HCT116 (cell line): ENCODE measurements at regions not wholly inside any gene's neighbourhood (a gene's known extent, or its start where the extent isn't known, plus 50 kb on each side); places are given as distances from the start of the nearest gene placed in this dataset.
A peak's percentile ranks its signal among the peaks of the same experiment; 100 is the strongest.

Experiments
- ATAC-seq: fragments of 200-7000 bp; cut with Tn5 transposase; 2 replicates; pipeline ENCODE4 v1.9.1; 2020; ENCODE audit warnings: mild to moderate bottlenecking, moderate library complexity
- BruUV-seq: library from RNA; stranded (reverse); fragments of 400-500 nt; replicated peaks from 2 replicates; lab custom pipeline; 2021; lab: Mats Ljungman, UMichigan
- CTCF ChIA-PET: fragments of 300-600 bp; sonication (Branson Sonifier 250); formaldehyde crosslinking; loops from one replicate; lab custom pipeline; 2021; ENCODE audit warnings: antibody characterized with exemption; lab: Charles Lee
- POLR2A ChIA-PET: fragments of 300-600, 350-600 bp; sonication (Branson Sonifier 250); formaldehyde crosslinking; loops from one replicate; lab custom pipeline; 2021; ENCODE audit warnings: antibody characterized with exemption; lab: Charles Lee
- RAD21 ChIA-PET, 2 experiments: fragments of 300-600 bp; sonication (Branson Sonifier 250); formaldehyde crosslinking; loops; one replicate each; lab custom pipeline; 2023; ENCODE audit warnings: low total read pairs in 2 of 2; ENCODE audit not compliant: uncharacterized antibody in 2 of 2, unreplicated experiment in 2 of 2, low non-redundant PET in 1 of 2; lab: Charles Lee
- DNase-seq: peaks from one replicate; pipeline ENCODE4 v3.0.0-alpha.2; 2010; ENCODE audit warnings: low read depth, low spot score
- H2AFZ ChIP-seq: fragments of 200-600 bp; shearing (Covaris generic), sonication (generic); 2 replicates; pipeline ENCODE4 v1.6.1; 2017; ENCODE audit warnings: low read depth, mixed run types, mixed read lengths, antibody characterized with exemption, low read length; ENCODE audit not compliant: poor library complexity, severe bottlenecking
- H3K27ac ChIP-seq: 2 replicates; pipeline ENCODE4 v1.5.1; 2012; ENCODE audit warnings: low read depth, low read length
- H3K27me3 ChIP-seq: fragments of 200-600 bp; sonication (generic); 2 replicates; pipeline ENCODE4 v1.6.1; 2016; ENCODE audit warnings: mixed run types, low read length, mixed read lengths; ENCODE audit not compliant: insufficient read depth
- H3K36me3 ChIP-seq, 2 experiments: fragments of 200-500 bp in 1 of 2; fragments of 200-600 bp in 1 of 2; sonication (Bioruptor generic) in 1 of 2; sonication (generic) in 1 of 2; 2 replicates each; pipeline versions ENCODE4 v1.5.1 to v1.6.1; 2014 to 2016; ENCODE audit warnings: low read length in 2 of 2, inconsistent platforms in 1 of 2, mixed read lengths in 1 of 2, mixed run types in 1 of 2; ENCODE audit not compliant: insufficient read depth in 2 of 2, control insufficient read depth in 1 of 2
- H3K4me1 ChIP-seq, 2 experiments: fragments of 200-600 bp in 1 of 2; sonication (generic) in 1 of 2; 2 replicates each; pipeline versions ENCODE4 v1.5.1 to v1.6.1; 2012 to 2017; ENCODE audit warnings: low read length in 2 of 2, inconsistent platforms in 1 of 2, mild to moderate bottlenecking in 1 of 2, mixed read lengths in 1 of 2, mixed run types in 1 of 2, moderate library complexity in 1 of 2; ENCODE audit not compliant: insufficient read depth in 2 of 2, control insufficient read depth in 1 of 2
- H3K4me2 ChIP-seq: fragments of 200-600 bp; sonication (generic); 2 replicates; pipeline ENCODE4 v1.6.1; 2017; ENCODE audit warnings: mixed run types, low read length, mixed read lengths
- H3K4me3 ChIP-seq, 2 experiments: fragments of 200-600 bp in 1 of 2; sonication (generic) in 1 of 2; replicated peaks in 1 of 2; 2 replicates each; pipeline ENCODE4 v1.5.1; 2011 to 2016; ENCODE audit warnings: low read length in 2 of 2, control low read depth in 1 of 2, low read depth in 1 of 2, mild to moderate bottlenecking in 1 of 2, mixed read lengths in 1 of 2, mixed run types in 1 of 2
- H3K79me2 ChIP-seq: fragments of 200-600 bp; sonication (generic); 2 replicates; pipeline ENCODE4 v1.6.1; 2017; ENCODE audit warnings: mild to moderate bottlenecking, mixed run types, low read length, moderate library complexity, mixed read lengths; ENCODE audit not compliant: insufficient read depth
- H3K9ac ChIP-seq: fragments of 200-600 bp; sonication (generic); 2 replicates; pipeline ENCODE4 v1.6.1; 2016; ENCODE audit warnings: low read length, mixed read lengths
- H3K9me2 ChIP-seq: fragments of 200-600 bp; sonication (generic), shearing (Covaris generic); 2 replicates; pipeline ENCODE4 v1.6.1; 2017; ENCODE audit warnings: mixed run types, mild to moderate bottlenecking, moderate library complexity; ENCODE audit not compliant: insufficient read depth
- H3K9me3 ChIP-seq, 2 experiments: fragments of 200-500 bp in 1 of 2; fragments of 200-600 bp in 1 of 2; sonication (Bioruptor generic) in 1 of 2; sonication (generic) in 1 of 2; 2 replicates each; pipeline ENCODE4 v1.6.1; 2014 to 2017; ENCODE audit warnings: low read length in 2 of 2, mixed read lengths in 2 of 2, inconsistent platforms in 1 of 2, low read depth in 1 of 2, mild to moderate bottlenecking in 1 of 2, mixed run types in 1 of 2, moderate library complexity in 1 of 2; ENCODE audit not compliant: control insufficient read depth in 1 of 2, insufficient read depth in 1 of 2
- H4K20me1 ChIP-seq: fragments of 200-600 bp; sonication (generic), shearing (Covaris generic); 2 replicates; pipeline ENCODE4 v1.6.1; 2017; ENCODE audit warnings: mixed run types, mild to moderate bottlenecking, moderate library complexity; ENCODE audit not compliant: insufficient read depth
- CEBPB ChIP-seq: IDR thresholded peaks from 2 replicates; pipeline ENCODE4 v1.6.1; 2012; ENCODE audit warnings: low read depth
- ELF1 ChIP-seq: IDR thresholded peaks from 2 replicates; pipeline ENCODE4 v1.6.1; 2012; ENCODE audit warnings: low read depth, borderline replicate concordance
- EZH2 ChIP-seq: fragments of 200-600 bp; sonication (generic); IDR thresholded peaks from 2 replicates; pipeline ENCODE4 v1.6.1; 2017; ENCODE audit warnings: antibody characterized with exemption, mixed run types
- FOSL1 ChIP-seq: IDR thresholded peaks from 2 replicates; pipeline ENCODE4 v1.6.1; 2012; ENCODE audit warnings: low read depth
- POLR2A ChIP-seq: IDR thresholded peaks from 2 replicates; pipeline ENCODE4 v1.7.0; 2011; ENCODE audit warnings: borderline replicate concordance; ENCODE audit not compliant: insufficient read depth, insufficient read length; ENCODE audit errors: extremely low read depth
- RAD21 ChIP-seq: IDR thresholded peaks from 2 replicates; pipeline ENCODE4 v1.6.1; 2012; ENCODE audit warnings: low read depth, mild to moderate bottlenecking
- SIN3A ChIP-seq: IDR thresholded peaks from 2 replicates; pipeline ENCODE4 v1.6.1; 2012; ENCODE audit warnings: low read depth
- TCF7L2 ChIP-seq: IDR thresholded peaks from 2 replicates; pipeline ENCODE4 v1.7.0; 2011; ENCODE audit warnings: borderline replicate concordance, inconsistent platforms; ENCODE audit not compliant: insufficient read depth, insufficient read length; ENCODE audit errors: extremely low read depth
- YY1 ChIP-seq: IDR thresholded peaks from 2 replicates; pipeline ENCODE4 v1.6.1; 2011; ENCODE audit warnings: low read length, low read depth, moderate library complexity, mild to moderate bottlenecking; ENCODE audit not compliant: insufficient replicate concordance; ENCODE audit errors: extremely low read depth
- ZFX ChIP-seq: fragments of 450-650 bp; IDR thresholded peaks from 2 replicates; pipeline ENCODE4 v1.6.1; 2017
- intact Hi-C: fragments of 100-400 bp; cut with micrococcal nuclease; formaldehyde crosslinking; loops from 2 replicates; pipeline ENCODE4 v1.10.0; 2022
- TF ChIP-seq, protein P1 (sequence below): IDR thresholded peaks from 2 replicates; pipeline ENCODE4 v1.6.1; 2012; ENCODE audit warnings: low read depth
- TF ChIP-seq, protein P2 (sequence below): IDR thresholded peaks from 2 replicates; pipeline ENCODE4 v1.6.1; 2012
- TF ChIP-seq, protein P3 (sequence below), 3 experiments: fragments of 200-600 bp in 1 of 3; sonication (generic) in 1 of 3; IDR thresholded peaks in 2 of 3; conservative IDR thresholded peaks in 1 of 3; 2 replicates each; pipeline ENCODE4 v1.5.1; 2012 to 2017; ENCODE audit warnings: low read depth in 2 of 3, low read length in 2 of 3, antibody characterized with exemption in 1 of 3, borderline replicate concordance in 1 of 3, control low read depth in 1 of 3, mild to moderate bottlenecking in 1 of 3, mixed read lengths in 1 of 3, mixed run types in 1 of 3, moderate library complexity in 1 of 3; ENCODE audit not compliant: insufficient read depth in 1 of 3
- TF ChIP-seq, protein P4 (sequence below): IDR thresholded peaks from 2 replicates; pipeline ENCODE4 v1.6.1; 2012

DNA sequence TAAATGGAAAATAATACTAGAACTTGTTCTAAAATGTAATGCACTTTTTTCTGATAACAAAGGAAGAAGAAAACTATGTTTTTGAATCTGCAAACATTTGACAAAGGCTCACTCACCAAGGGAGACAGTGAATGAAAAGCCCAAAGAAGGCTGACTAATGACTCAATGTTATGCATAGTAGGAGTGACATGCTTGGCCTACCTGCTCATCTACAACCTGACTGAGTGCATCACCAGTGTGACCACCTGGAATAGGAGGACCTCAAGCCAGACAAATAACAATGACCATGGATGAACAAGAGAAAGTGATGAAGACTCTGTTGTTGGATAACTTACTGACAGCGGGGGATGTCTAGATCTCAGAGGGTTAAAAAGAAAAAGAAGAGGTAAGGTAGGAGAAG, 157.2 kb downstream of the SIM1 start:
- BruUV-seq, result no TSS peak
- POLR2A ChIA-PET, result no interaction called here

DNA sequence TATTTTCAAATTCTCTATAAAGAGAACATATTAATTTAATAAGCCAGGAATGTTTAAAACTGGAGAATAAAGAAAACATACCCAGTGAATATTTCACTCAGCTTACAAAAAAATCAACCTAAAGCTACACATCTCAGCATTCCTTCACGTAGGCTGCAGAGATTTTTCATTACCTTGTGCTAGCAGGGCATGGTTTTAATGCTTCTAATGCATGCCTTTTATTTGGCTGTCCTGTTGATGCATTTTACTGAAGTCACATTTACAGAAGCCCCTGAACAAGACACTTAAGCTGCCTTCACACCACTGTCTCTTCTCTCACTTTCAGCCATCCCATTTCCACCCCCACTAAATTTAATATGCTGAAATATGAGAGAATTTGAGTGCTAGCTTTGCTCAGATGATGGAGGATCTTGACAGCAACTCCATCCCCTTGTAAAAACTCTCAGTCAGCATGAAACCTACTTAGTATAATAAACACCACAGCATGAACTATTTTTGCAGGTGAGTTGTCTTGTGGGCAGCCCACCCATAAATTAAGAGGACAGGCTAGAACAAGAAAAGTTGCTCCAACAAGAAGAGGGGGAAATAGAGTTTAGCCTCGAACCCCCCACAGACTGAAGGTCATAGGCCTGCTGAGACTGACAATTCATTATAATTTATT, 159.4 kb downstream of the SIM1 start:
- ChIA-PET CTCF (interaction anchor here (0.9 kb wide), 1 partner anchor 156 kb away, joined by 3 read pairs; no protein-coding TSS in a partner anchor), POLR2A (no interaction called here), RAD21 (no interaction called here)
- Histone ChIP-seq H3K4me2 (no peak overlapping the region), H3K27me3 (no peaks in the 10 kb centered on the region), H3K36me3 (no peaks in the 10 kb centered on the region), H3K27ac (no peak overlapping the region), H3K4me1 (peaks cover 12 to 29% of the 10 kb centered on the region in 2 experiments; a peak in 3 of 4 replicates), H3K9me3 (no peaks in the 10 kb centered on the region), H2AFZ (peak overlapping the region; percentile 94), H3K9ac (no peak overlapping the region), H3K9me2 (no peaks in the 10 kb centered on the region), H3K4me3 (no peak overlapping the region), H4K20me1 (no peaks in the 10 kb centered on the region), H3K79me2 (no peaks in the 10 kb centered on the region)
- intact Hi-C loops, result no loop called here
- DNase-seq (no peak), ATAC-seq (no peak)
- BruUV-seq, result no TSS peak
- TF ChIP-seq, protein P1, sequence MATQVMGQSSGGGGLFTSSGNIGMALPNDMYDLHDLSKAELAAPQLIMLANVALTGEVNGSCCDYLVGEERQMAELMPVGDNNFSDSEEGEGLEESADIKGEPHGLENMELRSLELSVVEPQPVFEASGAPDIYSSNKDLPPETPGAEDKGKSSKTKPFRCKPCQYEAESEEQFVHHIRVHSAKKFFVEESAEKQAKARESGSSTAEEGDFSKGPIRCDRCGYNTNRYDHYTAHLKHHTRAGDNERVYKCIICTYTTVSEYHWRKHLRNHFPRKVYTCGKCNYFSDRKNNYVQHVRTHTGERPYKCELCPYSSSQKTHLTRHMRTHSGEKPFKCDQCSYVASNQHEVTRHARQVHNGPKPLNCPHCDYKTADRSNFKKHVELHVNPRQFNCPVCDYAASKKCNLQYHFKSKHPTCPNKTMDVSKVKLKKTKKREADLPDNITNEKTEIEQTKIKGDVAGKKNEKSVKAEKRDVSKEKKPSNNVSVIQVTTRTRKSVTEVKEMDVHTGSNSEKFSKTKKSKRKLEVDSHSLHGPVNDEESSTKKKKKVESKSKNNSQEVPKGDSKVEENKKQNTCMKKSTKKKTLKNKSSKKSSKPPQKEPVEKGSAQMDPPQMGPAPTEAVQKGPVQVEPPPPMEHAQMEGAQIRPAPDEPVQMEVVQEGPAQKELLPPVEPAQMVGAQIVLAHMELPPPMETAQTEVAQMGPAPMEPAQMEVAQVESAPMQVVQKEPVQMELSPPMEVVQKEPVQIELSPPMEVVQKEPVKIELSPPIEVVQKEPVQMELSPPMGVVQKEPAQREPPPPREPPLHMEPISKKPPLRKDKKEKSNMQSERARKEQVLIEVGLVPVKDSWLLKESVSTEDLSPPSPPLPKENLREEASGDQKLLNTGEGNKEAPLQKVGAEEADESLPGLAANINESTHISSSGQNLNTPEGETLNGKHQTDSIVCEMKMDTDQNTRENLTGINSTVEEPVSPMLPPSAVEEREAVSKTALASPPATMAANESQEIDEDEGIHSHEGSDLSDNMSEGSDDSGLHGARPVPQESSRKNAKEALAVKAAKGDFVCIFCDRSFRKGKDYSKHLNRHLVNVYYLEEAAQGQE, result no peak
- TF ChIP-seq ZFX (no peak), POLR2A (no peak), RAD21 (no peak), FOSL1 (no peak), TCF7L2 (no peak), CEBPB (no peak), YY1 (no peak), ELF1 (no peak), SIN3A (no peak)
- TF ChIP-seq, protein P2, sequence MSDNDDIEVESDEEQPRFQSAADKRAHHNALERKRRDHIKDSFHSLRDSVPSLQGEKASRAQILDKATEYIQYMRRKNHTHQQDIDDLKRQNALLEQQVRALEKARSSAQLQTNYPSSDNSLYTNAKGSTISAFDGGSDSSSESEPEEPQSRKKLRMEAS, result no peak
- TF ChIP-seq, protein P3, sequence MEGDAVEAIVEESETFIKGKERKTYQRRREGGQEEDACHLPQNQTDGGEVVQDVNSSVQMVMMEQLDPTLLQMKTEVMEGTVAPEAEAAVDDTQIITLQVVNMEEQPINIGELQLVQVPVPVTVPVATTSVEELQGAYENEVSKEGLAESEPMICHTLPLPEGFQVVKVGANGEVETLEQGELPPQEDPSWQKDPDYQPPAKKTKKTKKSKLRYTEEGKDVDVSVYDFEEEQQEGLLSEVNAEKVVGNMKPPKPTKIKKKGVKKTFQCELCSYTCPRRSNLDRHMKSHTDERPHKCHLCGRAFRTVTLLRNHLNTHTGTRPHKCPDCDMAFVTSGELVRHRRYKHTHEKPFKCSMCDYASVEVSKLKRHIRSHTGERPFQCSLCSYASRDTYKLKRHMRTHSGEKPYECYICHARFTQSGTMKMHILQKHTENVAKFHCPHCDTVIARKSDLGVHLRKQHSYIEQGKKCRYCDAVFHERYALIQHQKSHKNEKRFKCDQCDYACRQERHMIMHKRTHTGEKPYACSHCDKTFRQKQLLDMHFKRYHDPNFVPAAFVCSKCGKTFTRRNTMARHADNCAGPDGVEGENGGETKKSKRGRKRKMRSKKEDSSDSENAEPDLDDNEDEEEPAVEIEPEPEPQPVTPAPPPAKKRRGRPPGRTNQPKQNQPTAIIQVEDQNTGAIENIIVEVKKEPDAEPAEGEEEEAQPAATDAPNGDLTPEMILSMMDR (IDR thresholded peaks at IDR 0.05 in 2 of 3, conservative IDR thresholded peaks at IDR 0.05 in 1 of 3; ENCODE audit: borderline replicate concordance in 1 of 3, insufficient read depth in 1 of 3, low read depth in 2 of 3, low read length in 2 of 3), result no peak
- TF ChIP-seq, protein P4, sequence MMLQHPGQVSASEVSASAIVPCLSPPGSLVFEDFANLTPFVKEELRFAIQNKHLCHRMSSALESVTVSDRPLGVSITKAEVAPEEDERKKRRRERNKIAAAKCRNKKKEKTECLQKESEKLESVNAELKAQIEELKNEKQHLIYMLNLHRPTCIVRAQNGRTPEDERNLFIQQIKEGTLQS, result no peak

More for the DNA sequence above, 157.2 kb downstream of the SIM1 start:
- ATAC-seq (no peak), DNase-seq (no peak)
- RAD21 ChIA-PET, result no interaction called here
- no peaks in the 10 kb centered on the region for H4K20me1 ChIP-seq
- peaks cover 3 to 10% of the 10 kb centered on the region in 2 experiments; a peak in 3 of 4 replicates for H3K4me1 ChIP-seq
- CTCF ChIA-PET, result no interaction called here
- intact Hi-C loops, result no loop called here
- no peaks in the 10 kb centered on the region for H3K27me3 ChIP-seq
- no peaks in the 10 kb centered on the region for H3K9me3 ChIP-seq
- H3K4me2 ChIP-seq, result no peak overlapping the region
- TF ChIP-seq, protein P4, result no peak
- no peak for TF ChIP-seq EZH2
- H2AFZ ChIP-seq, result peak overlapping the region; percentile 50
- H3K9ac ChIP-seq, result no peak overlapping the region
- H3K4me3 ChIP-seq, result no peak overlapping the region
- H3K79me2 ChIP-seq, result no peaks in the 10 kb centered on the region
- H3K36me3 ChIP-seq, result no peaks in the 10 kb centered on the region
- no peaks in the 10 kb centered on the region for H3K9me2 ChIP-seq
- H3K27ac ChIP-seq, result no peak overlapping the region
